ENCODE measurements at regions not wholly inside any gene's neighbourhood (a gene's known extent, or its start where the extent isn't known, plus 50 kb on each side); places are given as distances from the start of the nearest gene placed in this dataset.
"Not testable (repeated sequence)": the region's sequence is repeated elsewhere in the genome, so short reads cannot be mapped to it uniquely, and the experiment has no call there.

DNA sequence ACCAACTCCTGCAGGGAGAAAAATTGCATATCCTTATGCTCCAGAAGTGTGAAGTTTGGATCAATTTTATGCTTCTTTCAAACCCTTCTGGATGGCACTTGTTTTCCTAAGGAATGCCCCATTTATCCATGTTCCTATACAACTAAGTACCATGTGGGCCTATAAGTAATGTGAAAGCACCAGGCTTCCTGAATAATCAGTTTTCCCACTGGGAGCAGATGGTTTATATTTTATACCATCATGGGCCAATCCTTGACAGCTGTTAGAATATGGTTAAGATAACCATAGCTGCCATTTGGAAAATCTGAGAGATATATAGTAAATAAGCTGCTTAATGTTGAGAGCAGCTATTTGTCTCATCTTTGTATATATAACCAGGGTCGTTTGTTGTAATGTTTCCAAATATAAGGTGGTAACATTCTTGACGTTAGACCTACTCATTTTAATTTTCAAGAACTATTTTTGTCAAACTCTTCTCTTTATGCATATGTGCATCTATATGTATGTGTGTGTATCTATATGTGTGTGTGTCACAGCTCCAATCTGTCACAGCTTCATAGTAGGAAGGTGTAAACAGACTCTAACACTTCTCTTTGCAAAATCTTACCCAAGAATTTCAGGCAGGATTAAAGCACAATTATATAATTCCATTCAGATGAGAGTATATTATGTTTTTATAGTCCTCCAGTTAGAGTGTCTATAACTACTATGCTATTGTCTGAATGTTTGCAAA, 458.7 kb upstream of the GCFC2 start:
- DNase-seq (ENCODE audit: low read depth) = no peak
- H3K4me3 ChIP-seq (ENCODE audit: low read depth, low read length) = no peak overlapping the region
- TF ChIP-seq, protein P1, sequence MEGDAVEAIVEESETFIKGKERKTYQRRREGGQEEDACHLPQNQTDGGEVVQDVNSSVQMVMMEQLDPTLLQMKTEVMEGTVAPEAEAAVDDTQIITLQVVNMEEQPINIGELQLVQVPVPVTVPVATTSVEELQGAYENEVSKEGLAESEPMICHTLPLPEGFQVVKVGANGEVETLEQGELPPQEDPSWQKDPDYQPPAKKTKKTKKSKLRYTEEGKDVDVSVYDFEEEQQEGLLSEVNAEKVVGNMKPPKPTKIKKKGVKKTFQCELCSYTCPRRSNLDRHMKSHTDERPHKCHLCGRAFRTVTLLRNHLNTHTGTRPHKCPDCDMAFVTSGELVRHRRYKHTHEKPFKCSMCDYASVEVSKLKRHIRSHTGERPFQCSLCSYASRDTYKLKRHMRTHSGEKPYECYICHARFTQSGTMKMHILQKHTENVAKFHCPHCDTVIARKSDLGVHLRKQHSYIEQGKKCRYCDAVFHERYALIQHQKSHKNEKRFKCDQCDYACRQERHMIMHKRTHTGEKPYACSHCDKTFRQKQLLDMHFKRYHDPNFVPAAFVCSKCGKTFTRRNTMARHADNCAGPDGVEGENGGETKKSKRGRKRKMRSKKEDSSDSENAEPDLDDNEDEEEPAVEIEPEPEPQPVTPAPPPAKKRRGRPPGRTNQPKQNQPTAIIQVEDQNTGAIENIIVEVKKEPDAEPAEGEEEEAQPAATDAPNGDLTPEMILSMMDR (IDR thresholded peaks at IDR 0.05; ENCODE audit: low read depth, low read length, missing control alignments) = no peak

DNA sequence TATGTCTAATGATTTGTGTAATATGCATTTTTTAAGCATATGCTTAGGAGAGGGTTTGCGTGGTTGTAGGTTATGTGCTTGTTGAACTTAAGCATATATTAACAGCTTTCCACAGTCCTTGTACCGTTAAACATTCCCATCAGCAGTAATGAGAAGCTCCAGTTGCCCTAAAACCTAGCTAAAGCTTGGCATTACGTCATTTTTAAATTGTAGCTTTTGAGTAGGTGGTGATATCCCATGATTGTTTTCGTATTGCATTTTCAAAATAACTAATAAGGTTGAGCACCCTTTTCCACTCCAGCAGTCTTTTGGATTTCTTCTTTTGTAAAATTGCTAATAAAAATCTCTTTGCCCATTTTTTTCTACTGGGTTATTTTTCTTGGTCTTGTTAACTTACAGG, 453.1 kb upstream of the GCFC2 start:
- no peak for DNase-seq (ENCODE audit: low read depth)
- TF ChIP-seq, protein P1 (IDR thresholded peaks at IDR 0.05; ENCODE audit: low read depth, low read length, missing control alignments) = no peak
- H3K4me3 ChIP-seq (ENCODE audit: low read depth, low read length) = no peak overlapping the region

DNA sequence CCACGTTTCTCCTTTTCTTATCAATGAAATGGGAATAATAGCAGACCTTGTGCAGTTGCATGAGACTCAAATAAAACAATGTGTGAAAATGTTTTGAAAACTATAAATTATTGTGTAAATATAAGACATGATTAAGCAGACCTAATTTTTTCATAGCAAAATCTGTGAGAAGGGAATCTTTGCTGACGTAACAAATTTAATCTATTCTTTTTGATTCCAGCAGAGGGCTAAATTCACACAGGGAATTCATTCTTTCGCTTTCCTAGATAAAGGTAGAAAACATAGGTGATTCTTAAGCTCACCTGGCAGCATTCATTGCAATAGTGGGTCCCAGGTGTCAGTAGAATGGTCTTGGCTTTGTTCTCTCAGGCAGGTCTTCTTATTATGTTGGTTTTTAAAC, 450.0 kb upstream of the GCFC2 start:
- no peak overlapping the region for H3K4me3 ChIP-seq (ENCODE audit: low read depth, low read length)

DNA sequence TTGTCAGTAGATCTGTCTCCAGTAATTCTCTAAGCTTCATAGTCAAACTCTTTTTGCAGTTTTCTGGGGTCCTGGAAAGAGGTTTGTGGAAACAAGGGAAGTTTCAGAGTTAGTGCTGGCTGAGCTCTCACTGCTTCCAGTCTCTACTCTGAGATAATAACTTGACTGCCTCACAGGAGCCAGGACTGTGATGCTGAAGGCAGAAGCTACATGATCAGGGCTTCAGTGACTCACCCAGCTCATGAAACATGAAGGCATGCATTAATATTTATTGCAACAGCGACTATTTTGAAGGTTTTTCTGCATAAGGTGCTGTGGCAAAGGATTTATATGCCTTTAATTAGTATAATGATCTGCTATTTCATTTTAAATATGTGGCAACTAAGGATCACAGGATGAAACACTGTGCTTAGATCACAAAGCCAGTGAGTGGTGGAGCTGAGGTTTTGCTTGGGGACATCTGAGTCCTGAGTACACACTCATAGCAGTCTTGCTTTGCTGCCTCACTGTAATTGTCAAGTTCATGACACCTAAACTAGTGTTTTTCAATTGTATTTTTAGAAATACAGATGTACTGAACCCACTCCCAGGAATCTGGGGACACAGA, 448.4 kb upstream of the GCFC2 start:
- TF ChIP-seq, protein P1 (IDR thresholded peaks at IDR 0.05; ENCODE audit: low read depth, low read length, missing control alignments) = no peak
- no peak for DNase-seq (ENCODE audit: low read depth)
- no peak overlapping the region for H3K4me3 ChIP-seq (ENCODE audit: low read depth, low read length)

More for the DNA sequence above, 450.0 kb upstream of the GCFC2 start:
- DNase-seq (ENCODE audit: low read depth) = no peak
- TF ChIP-seq, protein P1 (IDR thresholded peaks at IDR 0.05; ENCODE audit: low read depth, low read length, missing control alignments) = no peak

DNA sequence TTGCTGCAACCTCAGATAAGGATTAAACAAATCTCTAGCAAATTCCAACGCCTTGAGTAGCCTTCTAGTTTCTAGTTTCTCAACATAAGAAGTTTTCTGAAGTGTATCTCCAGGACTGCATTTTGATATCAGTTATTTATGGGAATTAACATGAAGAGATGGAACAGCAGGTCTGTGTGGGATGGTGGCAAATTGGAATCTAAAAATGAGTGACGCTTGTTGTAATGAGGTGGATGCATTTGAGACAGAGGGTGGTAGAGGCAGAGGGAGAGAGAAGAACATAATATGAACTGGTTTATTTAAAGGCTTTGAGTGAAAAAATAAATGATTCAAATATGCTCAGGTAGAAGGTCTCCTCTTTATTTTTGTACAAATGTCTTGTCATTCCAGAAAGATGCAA, 446.8 kb upstream of the GCFC2 start:
- H3K4me3 ChIP-seq (ENCODE audit: low read depth, low read length) = no peak overlapping the region
- TF ChIP-seq, protein P1 (IDR thresholded peaks at IDR 0.05; ENCODE audit: low read depth, low read length, missing control alignments) = no peak
- no peak for DNase-seq (ENCODE audit: low read depth)

DNA sequence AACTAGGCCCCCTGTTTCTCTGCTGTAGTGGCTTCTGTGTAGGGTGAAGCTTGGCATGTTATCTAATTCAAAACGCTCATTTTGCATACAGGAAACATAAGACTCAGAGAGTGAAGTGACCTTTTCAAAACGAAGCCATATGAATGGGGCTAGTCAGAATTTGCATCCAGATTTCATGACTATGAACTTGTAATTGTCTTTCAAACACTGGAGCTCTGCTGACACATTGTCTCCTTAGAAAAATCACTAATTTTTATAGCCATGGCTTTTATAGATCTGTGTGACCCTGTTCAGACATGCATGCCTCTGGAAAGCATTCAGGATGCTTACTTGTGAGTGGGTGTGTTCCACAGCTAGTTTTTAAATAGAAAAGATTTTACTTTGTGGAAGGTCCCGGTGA, 444.3 kb upstream of the GCFC2 start:
- TF ChIP-seq, protein P1 (IDR thresholded peaks at IDR 0.05; ENCODE audit: low read depth, low read length, missing control alignments) = no peak
- no peak overlapping the region for H3K4me3 ChIP-seq (ENCODE audit: low read depth, low read length)
- no peak for DNase-seq (ENCODE audit: low read depth)

DNA sequence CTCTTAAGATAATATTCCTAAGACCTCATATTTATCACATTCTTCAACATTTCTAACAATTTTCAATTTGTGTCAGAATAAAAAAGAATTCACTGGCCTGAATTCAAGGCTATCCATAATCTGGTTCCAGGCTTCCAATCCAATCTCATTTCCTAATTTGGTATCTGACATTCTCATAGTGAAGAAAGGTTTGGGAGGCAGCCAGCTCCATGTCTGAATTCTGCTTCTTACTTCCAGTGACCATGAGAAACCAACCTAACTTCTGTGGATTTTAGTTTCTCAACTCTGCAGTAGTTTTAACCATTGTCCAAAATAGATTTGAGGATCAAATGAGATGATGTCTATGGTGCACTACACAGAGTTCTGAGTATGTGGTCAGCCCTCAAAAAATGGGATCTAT, 439.1 kb upstream of the GCFC2 start:
- H3K4me3 ChIP-seq (ENCODE audit: low read depth, low read length) = no peak overlapping the region
- TF ChIP-seq, protein P1 (IDR thresholded peaks at IDR 0.05; ENCODE audit: low read depth, low read length, missing control alignments) = no peak
- DNase-seq (ENCODE audit: low read depth) = no peak

DNA sequence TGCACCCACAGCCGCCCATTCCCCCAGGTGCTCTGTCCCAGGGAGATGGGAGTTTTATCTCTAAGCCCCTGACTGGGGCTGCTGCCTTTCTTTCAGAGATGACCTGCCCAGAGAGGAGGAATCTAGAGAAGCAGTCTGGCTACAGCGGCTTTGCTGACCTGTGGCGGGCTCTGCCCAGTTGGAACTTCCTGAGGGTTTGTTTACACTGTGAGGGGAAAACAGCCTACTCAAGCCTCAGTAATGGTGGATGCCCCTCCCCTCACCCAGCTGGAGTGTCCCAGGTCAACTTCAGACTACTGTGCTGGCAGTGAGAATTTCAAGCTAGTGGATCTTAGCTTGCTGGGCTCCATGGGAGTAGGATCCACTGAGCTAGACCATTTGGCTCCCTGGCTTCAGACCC, 428.6 kb upstream of the GCFC2 start:
- DNase-seq (ENCODE audit: low read depth); H3K4me3 ChIP-seq (ENCODE audit: low read depth, low read length): not testable (repeated sequence)
